Fibroblast of peridontal ligament (primary cell): ENCODE measurements at regions not wholly inside any gene's neighbourhood (a gene's known extent, or its start where the extent isn't known, plus 50 kb on each side); places are given as distances from the start of the nearest gene placed in this dataset.
A peak's percentile ranks its signal among the peaks of the same experiment; 100 is the strongest.
"Not testable (repeated sequence)": the region's sequence is repeated elsewhere in the genome, so short reads cannot be mapped to it uniquely, and the experiment has no call there.

Experiments used
- DNase-seq: peaks from one replicate; pipeline ENCODE4 v3.0.0-alpha.2; 2010; ENCODE audit errors: extremely low read depth

- DNase-seq = no peak
Observed at GRCh38 chr3:55159016-55159415, 231.2 kb upstream of the LRTM1 start.

GRCh38 chr3:55158345-55158744, 230.5 kb upstream of the LRTM1 start:
- no peak for DNase-seq

GRCh38 chr3:55157731-55158130, 229.9 kb upstream of the LRTM1 start:
- no peak for DNase-seq

GRCh38 chr3:55156851-55157650, 229.2 kb upstream of the LRTM1 start:
- DNase-seq = no peak

GRCh38 chr3:55147856-55148720, 220.2 kb upstream of the LRTM1 start:
- DNase-seq = peak; percentile 38

- no peak for DNase-seq
Observed at GRCh38 chr3:55147406-55147805, 219.5 kb upstream of the LRTM1 start.

GRCh38 chr3:55146216-55146615, 218.4 kb upstream of the LRTM1 start:
- DNase-seq = no peak

- peak; percentile 67 for DNase-seq
Observed at GRCh38 chr3:55144015-55144673, 216.3 kb upstream of the LRTM1 start.

- no peak for DNase-seq
Observed at GRCh38 chr3:55143336-55143735, 215.5 kb upstream of the LRTM1 start.

- DNase-seq = not testable (repeated sequence)
Observed at GRCh38 chr3:55136291-55136690, 208.4 kb upstream of the LRTM1 start.

- DNase-seq = peak; percentile 69
Observed at GRCh38 chr3:55128225-55128823, 200.5 kb upstream of the LRTM1 start.

- DNase-seq = no peak
Observed at GRCh38 chr3:55127565-55127964, 199.7 kb upstream of the LRTM1 start.

GRCh38 chr3:55124371-55124770, 196.5 kb upstream of the LRTM1 start:
- DNase-seq = no peak
